HG02973 (cell line): ENCODE measurements at regions not wholly inside any gene's neighbourhood (a gene's known extent, or its start where the extent isn't known, plus 50 kb on each side); places are given as distances from the start of the nearest gene placed in this dataset.

Source experiments
- ATAC-seq: cut with Tn5 transposase; IDR thresholded peaks from one replicate; pipeline ENCODE4 v1.9.1; 2021; ENCODE audit warnings: moderate library complexity; ENCODE audit not compliant: unreplicated experiment

DNA sequence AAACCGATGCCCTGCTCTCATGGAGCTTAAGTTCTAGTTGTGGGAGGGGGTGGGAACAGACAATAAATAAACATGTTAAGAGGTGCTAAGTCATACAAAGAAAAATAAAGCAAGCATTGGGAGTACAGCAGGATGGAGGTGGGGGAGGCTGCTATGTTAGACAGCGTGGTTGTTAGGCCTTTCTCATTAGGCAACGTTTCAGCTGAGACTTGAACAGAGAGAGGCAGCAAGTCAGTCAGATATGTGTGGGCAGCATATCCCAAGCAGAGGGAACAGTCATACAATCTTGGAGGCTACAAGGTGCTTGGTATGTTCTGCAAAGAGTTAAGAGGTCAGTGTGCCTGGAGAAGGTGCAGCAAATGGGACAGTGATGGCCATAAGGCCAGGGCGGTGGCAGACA is 97.7 kb upstream of the CCDC196 start:
- no peak for ATAC-seq

DNA sequence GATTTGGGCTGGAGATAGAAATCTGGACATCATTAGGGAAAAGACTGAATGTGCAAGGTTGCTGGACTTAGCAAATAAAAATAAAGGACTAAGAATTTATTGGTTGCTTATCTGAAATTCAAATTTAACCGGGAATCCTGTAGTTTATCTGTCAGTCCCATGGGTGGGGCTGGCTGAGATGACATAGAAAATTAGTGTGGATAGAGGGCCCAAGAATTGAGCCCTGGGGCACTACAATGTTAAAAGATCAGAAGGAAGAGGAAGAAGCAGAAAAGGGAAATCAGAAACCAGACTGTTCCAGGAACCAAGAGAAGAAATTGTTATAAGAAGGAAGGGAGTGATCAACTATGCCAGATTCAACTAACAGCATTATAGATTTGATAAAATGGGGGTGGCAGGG is 96.7 kb upstream of the CCDC196 start:
- ATAC-seq, result no peak

DNA sequence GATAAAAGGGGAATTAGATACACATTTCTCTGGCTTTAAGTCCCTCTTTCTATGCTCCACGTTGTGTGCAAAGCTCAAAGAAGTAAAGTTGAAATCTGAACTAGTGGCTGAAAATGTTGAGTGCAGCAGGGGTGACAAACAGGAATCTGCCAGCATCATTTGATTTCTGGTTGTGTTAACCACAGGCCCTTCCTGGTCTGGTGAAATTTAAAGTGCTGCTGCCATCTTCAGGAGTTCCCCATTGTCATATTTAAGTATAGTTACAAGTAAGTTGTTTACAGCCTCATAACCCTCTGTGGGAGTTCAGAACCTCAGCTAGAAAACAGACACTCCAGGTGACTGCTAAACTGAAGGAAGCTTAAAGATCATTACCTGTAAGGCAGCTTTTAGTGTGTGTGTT is 90.9 kb upstream of the CCDC196 start:
- ATAC-seq, result peak; percentile 64

DNA sequence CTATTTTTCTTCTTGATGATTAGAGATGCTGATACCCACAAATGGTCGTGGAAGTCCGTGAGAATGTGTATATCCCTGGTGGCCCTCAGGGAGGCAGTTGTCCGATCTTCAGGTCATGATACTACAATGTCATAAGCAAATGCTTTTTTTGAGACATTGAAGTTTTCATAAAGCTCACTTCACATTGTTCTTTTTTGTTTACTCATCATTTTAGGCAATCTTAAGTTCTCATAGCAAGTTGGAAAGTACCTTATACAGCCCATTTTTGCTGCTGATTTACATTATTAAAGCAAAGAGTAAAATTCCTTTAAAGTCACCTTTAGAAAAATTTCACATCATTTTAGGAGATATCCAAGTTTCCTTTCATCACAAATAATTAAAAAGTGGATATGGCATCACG is 90.0 kb upstream of the CCDC196 start:
- no peak for ATAC-seq

DNA sequence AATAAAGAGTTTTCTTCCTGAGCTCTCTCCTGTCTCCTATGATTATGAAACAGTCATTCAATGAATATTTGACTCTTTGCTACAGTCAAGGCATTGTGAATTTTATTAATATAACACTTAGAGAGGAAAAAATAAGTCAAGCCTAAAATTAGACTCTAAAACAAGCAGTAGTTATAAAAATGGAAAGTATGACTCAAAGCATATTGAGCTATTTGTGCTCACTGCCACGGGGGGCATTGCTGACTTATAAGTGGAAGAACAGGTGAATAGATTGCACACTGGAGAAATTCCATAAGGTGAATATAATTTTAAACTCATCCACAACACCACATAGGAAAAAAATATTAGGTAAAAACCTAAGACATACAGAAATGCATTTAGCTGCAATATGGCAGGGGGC is 87.7 kb upstream of the CCDC196 start:
- no peak for ATAC-seq

DNA sequence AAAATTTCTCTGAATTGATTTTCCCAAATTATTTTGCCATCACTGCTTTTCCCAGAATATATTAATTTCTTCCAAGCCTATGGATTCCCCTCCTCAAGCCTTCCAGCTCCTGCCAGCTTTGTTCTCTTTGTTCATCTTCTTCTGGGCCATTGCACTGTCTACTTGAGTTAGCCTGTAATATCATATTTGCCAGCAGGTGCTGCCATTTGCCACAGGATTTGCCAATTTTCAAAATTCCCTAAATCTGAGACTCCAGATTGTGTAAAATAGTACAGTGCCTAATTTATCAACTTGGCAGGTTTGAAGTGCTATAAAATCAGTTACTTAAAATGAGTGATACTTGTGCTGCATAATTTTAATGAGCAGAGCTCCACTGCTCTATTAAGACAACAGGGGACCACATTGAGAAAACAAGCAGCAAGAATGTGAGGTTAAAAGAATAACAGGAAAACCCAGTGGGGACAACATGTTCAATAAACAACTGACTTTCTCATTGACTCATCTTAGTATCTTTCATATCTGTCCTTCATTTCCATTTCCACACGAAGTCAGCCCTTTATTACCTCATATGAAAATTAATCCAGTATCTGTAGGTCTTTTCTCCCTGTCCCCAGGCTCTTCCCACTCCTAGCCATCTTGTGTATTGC is 84.6 kb upstream of the CCDC196 start:
- ATAC-seq, result no peak

DNA sequence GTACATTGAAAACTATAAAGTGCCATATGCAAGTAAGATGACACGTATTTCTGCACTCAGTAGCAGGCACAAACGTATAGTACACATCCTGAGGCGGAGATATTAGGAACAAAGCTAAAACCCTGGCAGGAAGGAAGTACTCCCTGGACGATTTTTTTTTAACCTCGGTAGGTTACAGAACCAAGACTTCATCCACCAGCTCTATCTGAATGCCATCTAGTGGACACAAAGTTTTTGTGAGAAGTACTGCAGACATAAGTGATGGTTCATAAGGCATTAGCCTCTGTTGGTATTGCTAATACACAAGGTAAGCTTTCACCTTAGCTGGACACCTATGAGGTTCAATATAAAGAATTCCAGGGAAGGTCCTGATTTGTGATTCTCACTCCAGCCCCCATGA is 83.0 kb upstream of the CCDC196 start:
- peak; percentile 52 for ATAC-seq

DNA sequence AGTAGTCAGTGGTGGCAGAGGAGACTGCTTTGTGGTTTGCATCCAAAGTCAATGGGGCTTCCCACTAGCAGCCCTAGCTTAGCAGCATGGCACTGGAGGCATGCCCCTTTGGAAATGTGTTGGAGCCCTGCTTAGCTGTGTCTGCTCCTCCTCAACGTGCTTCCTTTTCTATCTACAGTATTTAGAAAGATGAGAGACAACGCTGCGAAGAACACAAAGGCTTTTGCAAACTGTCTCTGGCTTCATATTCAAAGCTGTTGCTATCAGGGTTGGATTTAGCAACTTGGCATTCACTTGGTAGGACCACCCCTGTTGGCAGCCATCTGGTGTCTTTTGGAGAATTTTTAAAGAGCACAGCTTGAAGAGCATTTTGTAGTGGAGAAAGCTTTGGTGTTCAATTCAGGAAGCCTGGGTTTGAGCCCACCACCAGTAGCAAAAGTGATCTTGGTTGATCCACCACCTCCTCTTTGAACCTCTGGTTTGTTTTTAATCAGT is 82.1 kb upstream of the CCDC196 start:
- ATAC-seq, result no peak

DNA sequence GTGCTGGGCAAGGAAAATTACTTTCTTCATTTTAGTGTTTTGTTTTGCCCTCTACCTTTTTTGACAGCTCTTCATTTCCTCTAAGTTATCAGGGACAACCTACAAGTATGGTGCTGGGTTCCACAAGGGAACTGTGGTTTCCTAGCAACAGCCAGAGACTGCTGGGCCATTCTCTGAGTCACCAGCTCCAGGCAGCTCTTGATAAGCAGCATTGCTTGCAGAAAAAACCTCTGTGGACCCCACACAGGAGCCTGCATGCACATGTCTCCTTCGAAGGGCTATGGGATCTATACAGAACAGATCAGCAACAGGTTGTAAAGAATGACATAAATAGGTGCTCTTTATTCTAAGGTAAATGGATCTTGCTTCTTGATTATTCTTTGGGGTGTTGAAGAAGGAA is 81.0 kb upstream of the CCDC196 start:
- no peak for ATAC-seq

DNA sequence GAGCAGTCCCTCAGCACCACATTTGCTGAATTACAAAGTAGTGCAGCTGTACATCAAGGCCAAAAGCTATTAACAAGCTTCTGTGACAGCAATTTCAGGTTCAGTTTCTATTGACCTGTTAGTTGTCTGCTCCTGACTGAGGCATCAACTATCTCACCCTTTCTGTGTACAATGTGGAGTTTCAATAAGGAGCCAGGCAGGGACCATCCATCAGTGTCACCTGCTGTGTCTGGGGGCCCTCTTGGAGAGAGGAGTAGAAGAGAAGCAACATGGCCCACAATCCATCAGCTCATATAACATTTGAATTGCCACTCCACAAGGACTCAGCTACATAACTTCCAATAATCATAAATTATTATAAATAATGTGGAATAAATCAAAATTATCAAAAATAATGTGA is 72.3 kb upstream of the CCDC196 start:
- no peak for ATAC-seq

DNA sequence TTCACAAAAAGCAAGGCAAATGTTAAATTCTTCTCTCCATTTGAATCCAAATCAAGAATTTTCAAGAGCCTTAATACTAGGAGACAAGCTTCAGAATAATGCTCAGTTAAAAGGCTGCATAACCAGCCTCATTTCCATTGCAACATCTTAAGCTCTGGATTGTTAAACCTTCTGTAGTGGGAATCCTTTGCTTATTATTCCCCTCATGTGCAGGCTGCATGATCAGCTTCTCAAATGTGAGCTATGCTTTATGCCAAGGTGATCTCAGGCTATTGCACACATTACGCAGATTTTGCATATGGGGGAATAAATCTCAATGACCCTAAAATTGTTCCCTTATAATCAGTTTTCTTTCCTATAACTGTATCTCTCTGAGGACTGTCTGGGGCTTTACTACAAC is 71.7 kb upstream of the CCDC196 start:
- no peak for ATAC-seq

DNA sequence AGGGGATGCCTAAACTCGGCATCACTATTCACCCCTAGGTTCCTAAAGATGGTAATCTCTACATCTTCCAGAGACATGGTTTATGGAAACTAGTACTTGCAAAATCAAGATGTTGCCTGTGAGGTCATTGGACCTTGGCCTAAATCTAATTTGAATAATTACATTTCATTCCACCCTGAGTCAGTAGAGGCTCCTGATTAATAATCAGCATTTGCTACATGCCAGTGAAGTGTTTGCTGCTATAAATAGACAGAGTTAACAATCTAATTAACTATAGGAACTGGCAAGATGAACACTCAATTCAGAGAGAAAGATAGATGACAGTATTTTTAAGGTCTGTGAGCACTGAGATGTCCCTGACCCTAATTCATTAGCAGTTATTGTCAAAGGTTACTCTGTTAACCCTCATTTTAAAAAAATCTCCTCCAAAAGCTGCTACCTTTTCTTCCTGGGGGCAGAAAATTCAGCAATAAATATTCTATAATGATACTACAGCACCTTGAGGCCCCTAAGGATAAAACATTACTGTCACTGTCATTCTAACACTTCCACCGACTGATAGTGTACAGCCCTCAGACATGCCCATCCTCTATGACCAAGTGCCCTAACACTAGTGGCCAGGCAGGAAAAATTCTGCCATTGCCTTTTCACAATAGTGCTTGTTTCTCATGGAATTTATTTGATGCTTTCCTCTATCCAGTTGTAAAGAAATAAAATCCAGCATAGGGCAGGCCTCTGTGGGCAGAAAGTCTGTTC is 65.7 kb upstream of the CCDC196 start:
- ATAC-seq, result no peak

DNA sequence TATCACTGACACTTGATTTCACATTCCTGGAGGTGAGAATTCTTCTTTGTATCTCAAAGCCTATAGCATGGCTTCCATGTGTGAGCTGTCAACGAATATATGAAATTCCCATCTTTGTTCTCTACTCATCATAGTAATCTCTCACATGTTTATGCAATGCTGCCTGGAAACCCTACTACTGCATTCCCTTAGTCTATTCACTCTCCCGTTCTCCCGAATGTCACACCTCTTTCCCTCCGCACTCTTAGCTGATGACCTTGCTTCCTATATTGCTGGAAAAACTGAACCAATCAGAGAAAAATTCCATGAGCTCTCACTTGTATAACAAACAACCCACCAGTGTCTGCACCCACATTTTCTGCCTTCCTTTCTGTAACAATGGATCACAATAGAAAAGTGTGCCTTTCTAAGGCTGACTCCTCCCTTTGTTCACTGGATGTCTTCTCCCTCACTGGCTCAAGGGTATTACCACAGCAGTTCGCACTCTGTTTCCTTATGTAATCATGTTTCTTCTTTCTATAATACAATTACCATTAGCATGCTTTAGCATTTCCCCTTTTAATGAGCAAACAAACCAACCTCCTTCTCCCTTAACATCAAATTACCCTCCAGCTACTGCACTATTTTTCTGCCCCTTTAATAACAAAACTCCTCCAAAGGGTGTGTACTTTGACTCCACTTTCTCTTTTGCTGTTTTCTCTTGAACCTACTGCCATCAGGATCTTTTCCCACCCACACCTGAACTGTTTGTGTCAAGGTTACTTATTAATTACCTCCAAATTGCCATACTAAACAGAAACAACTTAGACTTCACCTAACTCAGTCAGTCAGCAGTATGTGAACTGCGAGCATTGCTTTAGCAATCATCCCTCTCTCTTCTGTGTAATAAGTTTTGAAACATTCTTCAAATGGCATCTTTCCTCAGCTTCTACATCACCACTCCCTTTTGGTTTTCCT is 63.9 kb upstream of the CCDC196 start:
- ATAC-seq, result no peak

DNA sequence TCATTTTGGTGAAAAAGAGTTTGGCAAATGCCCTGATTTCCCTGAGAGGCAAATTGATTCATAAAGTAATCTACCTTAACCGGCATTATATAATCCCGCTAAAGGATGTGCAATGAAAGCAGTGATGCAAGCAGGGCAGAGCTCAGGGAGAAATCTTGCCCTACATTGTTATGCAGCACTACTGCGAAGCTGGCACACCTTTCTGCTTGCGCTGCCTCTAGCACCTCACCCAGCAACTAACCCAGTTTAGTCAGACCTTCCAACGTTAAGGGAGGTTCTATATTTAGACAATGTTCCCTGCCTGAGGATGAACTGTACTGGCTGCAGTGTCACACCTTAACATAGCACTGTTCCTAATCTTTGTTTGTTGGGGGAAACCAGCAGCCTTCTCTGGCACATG is 60.8 kb upstream of the CCDC196 start:
- no peak for ATAC-seq

DNA sequence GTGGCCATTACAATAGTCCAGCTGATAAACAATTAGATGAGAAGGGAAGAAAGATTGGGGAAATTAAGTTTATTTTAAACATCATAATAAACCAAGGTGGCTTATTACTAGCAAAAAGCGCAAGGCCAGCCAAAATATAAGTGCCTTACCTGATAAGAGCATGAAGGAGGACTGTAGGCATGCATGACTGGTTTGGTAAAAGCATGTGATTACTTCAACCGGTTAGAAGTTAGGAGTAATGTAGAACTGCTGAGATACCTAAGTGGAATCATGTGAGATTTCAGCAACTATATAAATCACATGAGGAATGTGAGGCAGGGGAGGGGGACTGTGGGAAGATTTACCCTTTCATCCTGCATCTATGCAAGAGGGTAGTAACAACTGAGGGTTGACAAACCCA is 59.7 kb upstream of the CCDC196 start:
- no peak for ATAC-seq

DNA sequence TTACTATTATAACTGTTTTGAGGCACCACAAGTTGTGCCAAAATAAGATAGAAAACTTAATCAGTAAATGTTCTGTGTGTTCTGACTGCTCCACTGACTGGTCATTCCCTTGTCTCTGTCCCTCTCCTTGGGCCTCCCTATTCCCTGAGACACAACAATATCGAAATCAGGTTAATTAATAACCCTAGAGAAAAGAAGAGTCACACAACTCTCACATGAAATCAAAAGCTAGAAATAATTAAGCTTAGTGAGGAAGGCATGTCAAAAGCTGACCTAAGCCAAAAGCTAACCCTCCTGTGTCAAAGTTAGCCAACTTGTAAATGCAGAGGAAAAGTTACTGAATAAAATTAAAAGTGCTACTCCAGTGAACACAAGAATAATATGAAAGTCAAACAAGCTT is 53.8 kb upstream of the CCDC196 start:
- ATAC-seq, result no peak

DNA sequence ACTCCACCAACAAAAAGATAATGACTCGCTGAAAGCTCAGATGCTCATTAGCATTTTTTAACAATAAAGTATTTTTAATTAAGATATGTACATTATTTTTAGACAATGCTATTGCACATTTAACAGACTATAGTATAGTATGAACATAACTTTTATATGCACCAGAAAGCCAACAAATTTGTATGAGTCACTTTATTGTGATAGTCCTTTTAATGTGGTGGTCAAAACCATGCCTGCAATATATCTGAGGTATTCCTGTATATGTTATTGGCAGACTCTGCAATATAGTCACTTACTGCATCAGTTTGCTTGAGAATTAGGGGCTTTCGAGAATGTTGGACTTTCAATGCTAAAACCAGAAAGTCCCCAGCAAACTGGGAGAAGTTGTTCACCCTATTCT is 51.7 kb upstream of the CCDC196 start:
- ATAC-seq, result no peak

DNA sequence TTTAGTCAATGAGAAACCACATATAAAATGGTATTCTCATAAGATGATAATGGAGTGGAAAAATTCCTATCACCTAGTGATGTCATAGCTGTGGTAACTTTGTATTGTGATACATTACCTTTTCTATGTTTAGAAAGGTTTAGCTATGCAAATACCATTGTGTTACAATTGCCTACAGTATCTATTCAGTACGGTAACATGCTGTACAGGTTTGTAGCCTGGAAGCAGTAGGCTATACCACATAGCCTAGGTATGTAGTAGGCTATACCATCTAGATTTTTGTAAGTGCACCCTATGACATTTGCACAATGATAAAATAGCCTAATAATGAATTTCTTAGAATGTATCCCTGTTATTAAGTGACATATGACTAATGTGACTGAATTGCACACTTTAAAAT is 50.5 kb upstream of the CCDC196 start:
- ATAC-seq, result no peak
